Endodermal cell (in vitro differentiated cells): ENCODE measurements at regions not wholly inside any gene's neighbourhood (a gene's known extent, or its start where the extent isn't known, plus 50 kb on each side); places are given as distances from the start of the nearest gene placed in this dataset.

ENCODE experiments used
- DNase-seq: peaks from one replicate; pipeline ENCODE4 v3.0.0-alpha.2; 2017
- H3K27ac ChIP-seq: 2 replicates; pipeline ENCODE4 v1.5.1; 2013; ENCODE audit warnings: mild to moderate bottlenecking, low read depth, low read length, moderate library complexity
- H3K27me3 ChIP-seq: 2 replicates; pipeline ENCODE4 v1.6.1; 2013; ENCODE audit warnings: mild to moderate bottlenecking, low read length, moderate library complexity; ENCODE audit not compliant: insufficient read depth, control insufficient read depth, poor library complexity, severe bottlenecking
- H3K36me3 ChIP-seq: 2 replicates; pipeline ENCODE4 v1.7.0; 2013; ENCODE audit warnings: mild to moderate bottlenecking, low read length, moderate library complexity; ENCODE audit not compliant: control insufficient read depth, insufficient read depth
- H3K4me1 ChIP-seq: one replicate; pipeline ENCODE4 v1.7.0; 2013; ENCODE audit warnings: low read length; ENCODE audit not compliant: control insufficient read depth, insufficient read depth
- H3K4me3 ChIP-seq: 2 replicates; pipeline ENCODE4 v1.5.1; 2013; ENCODE audit warnings: mild to moderate bottlenecking, low read length, moderate library complexity
- H3K9ac ChIP-seq: 2 replicates; pipeline ENCODE4 v1.6.1; 2013; ENCODE audit warnings: mild to moderate bottlenecking, low read length, moderate library complexity; ENCODE audit not compliant: poor library complexity, severe bottlenecking; ENCODE audit errors: extremely low read depth
- H3K9me3 ChIP-seq: 2 replicates; pipeline ENCODE4 v1.6.1; 2013; ENCODE audit warnings: mild to moderate bottlenecking, low read length, moderate library complexity; ENCODE audit not compliant: control insufficient read depth
- H3K27ac Mint-ChIP-seq: 2 replicates; pipeline ENCODE4 v1.8.0; 2020; ENCODE audit warnings: mixed read lengths
- H3K27me3 Mint-ChIP-seq: 2 replicates; pipeline ENCODE4 v1.8.0; 2021; ENCODE audit warnings: mild to moderate bottlenecking, mixed read lengths; ENCODE audit not compliant: insufficient read depth
- H3K36me3 Mint-ChIP-seq: 2 replicates; pipeline ENCODE4 v1.8.0; 2020; ENCODE audit warnings: low read depth, mixed read lengths
- H3K4me1 Mint-ChIP-seq: 2 replicates; pipeline ENCODE4 v1.8.0; 2020; ENCODE audit warnings: mixed read lengths
- H3K4me3 Mint-ChIP-seq: 2 replicates; pipeline ENCODE4 v1.8.0; 2020; ENCODE audit warnings: mild to moderate bottlenecking, moderate library complexity, mixed read lengths
- H3K9me3 Mint-ChIP-seq: 2 replicates; pipeline ENCODE4 v1.8.0; 2020; ENCODE audit warnings: mild to moderate bottlenecking, mixed read lengths
- WGBS, 2 experiments: methylation state at CpG; one replicate each; pipeline versions ENCODE4 v1.1.5 to v1.1.7; 2013; ENCODE audit warnings: missing lambda C conversion rate in 2 of 2, mixed read lengths in 1 of 2; ENCODE audit not compliant: insufficient coverage in 1 of 2, insufficient read length in 1 of 2; 5-methylcytosine and 5-hydroxymethylcytosine counted together
- TF ChIP-seq, protein P1 (sequence below): fragments of 200-600 bp; sonication (generic); conservative IDR thresholded peaks from 2 replicates; pipeline ENCODE4 v1.5.0; 2021; ENCODE audit warnings: antibody characterized with exemption, mild to moderate bottlenecking

DNA sequence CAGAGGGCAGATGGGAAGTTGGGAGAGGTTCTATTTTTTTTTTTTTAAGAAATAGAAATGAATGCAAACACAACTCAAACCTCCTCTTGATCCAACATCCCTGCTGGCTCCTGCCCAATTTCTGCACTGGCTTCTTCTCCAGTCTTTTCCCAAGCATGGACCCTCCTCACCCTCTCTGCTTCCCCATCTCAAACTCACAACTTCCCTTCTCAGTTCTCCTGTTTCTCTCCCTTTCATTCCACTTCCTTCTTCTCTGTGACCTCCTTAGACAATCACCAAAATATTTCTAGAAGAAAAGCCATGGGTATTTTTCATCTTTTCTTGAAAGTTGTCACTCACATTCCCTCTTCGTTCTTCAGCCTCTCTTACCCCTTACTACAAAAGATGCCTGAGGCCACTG, 85.2 kb upstream of the VPREB1 start:
- Mint-ChIP-seq H3K4me1 (no peaks in the 10 kb centered on the region), H3K36me3 (no peaks in the 10 kb centered on the region), H3K27ac (no peak overlapping the region), H3K9me3 (peaks cover 4% of the 10 kb centered on the region), H3K27me3 (peaks cover 93% of the 10 kb centered on the region), H3K4me3 (no peak overlapping the region)
- no peak overlapping the region for H3K4me3 ChIP-seq
- TF ChIP-seq, protein P1, sequence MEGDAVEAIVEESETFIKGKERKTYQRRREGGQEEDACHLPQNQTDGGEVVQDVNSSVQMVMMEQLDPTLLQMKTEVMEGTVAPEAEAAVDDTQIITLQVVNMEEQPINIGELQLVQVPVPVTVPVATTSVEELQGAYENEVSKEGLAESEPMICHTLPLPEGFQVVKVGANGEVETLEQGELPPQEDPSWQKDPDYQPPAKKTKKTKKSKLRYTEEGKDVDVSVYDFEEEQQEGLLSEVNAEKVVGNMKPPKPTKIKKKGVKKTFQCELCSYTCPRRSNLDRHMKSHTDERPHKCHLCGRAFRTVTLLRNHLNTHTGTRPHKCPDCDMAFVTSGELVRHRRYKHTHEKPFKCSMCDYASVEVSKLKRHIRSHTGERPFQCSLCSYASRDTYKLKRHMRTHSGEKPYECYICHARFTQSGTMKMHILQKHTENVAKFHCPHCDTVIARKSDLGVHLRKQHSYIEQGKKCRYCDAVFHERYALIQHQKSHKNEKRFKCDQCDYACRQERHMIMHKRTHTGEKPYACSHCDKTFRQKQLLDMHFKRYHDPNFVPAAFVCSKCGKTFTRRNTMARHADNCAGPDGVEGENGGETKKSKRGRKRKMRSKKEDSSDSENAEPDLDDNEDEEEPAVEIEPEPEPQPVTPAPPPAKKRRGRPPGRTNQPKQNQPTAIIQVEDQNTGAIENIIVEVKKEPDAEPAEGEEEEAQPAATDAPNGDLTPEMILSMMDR: no peak
- no peak for DNase-seq
- no peaks in the 10 kb centered on the region for H3K4me1 ChIP-seq
- no peaks in the 10 kb centered on the region for H3K36me3 ChIP-seq
- no peak overlapping the region for H3K9ac ChIP-seq
- no peak overlapping the region for H3K27ac ChIP-seq
- H3K9me3 ChIP-seq: no peaks in the 10 kb centered on the region
- 64 to 67% methylated on average over 1 of the region's 1 CpG for WGBS, 2 experiments
- H3K27me3 ChIP-seq: peaks cover 77% of the 10 kb centered on the region

- Mint-ChIP-seq H3K36me3 (no peaks in the 10 kb centered on the region), H3K9me3 (peaks cover 4% of the 10 kb centered on the region), H3K27ac (no peak overlapping the region), H3K4me1 (no peaks in the 10 kb centered on the region), H3K27me3 (peaks cover 93% of the 10 kb centered on the region), H3K4me3 (no peak overlapping the region)
- no peaks in the 10 kb centered on the region for H3K4me1 ChIP-seq
- no peaks in the 10 kb centered on the region for H3K9me3 ChIP-seq
- no peak overlapping the region for H3K4me3 ChIP-seq
- H3K36me3 ChIP-seq: no peaks in the 10 kb centered on the region
- TF ChIP-seq, protein P1: no peak
- WGBS, 2 experiments: no CpG with 5 or more reads among the region's 3 CpGs
- DNase-seq: no peak
- peaks cover 77% of the 10 kb centered on the region for H3K27me3 ChIP-seq
- no peak overlapping the region for H3K9ac ChIP-seq
- H3K27ac ChIP-seq: no peak overlapping the region
Observed at GRCh38 chr22:22158965-22159364, 85.6 kb upstream of the VPREB1 start.

DNA sequence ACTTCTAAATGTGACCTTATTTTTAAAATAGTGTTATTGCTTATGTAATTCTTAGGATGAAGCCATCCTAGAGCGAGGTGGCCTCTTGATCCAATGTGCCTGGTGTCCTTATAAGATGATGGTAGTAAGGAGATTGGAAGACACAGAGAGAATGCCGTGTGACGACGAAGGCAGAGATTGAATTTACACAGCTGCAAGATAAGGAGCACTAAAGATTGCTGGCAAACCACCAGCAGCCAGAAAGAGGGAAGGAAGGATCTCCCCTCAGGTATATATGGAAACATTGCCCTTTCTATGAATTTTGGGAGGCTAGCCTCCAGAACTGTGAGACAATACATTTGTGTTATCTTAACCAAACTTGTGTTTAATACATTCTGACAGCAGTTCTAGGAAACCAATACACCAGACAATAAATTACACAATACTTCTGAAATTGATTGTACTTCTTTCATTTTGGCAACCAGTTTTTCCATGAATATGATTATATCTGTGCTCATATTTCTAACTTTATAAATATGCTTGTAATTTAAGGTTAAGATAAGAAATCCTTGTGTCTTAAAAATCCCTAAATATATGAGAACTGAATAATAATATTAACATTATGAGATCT, 86.3 kb upstream of the VPREB1 start:
- peaks cover 4% of the 10 kb centered on the region for H3K9me3 Mint-ChIP-seq
- DNase-seq: no peak
- TF ChIP-seq, protein P1: no peak
- no peak overlapping the region for H3K9ac ChIP-seq
- no peaks in the 10 kb centered on the region for H3K9me3 ChIP-seq
- WGBS, 2 experiments: 75 to 90% methylated on average over 4 of the region's 4 CpGs
- H3K4me1 ChIP-seq: no peaks in the 10 kb centered on the region
- no peaks in the 10 kb centered on the region for H3K36me3 ChIP-seq
- peaks cover 92% of the 10 kb centered on the region for H3K27me3 Mint-ChIP-seq
- H3K27ac ChIP-seq: no peak overlapping the region
- H3K36me3 Mint-ChIP-seq: no peaks in the 10 kb centered on the region
- H3K4me3 ChIP-seq: no peak overlapping the region
- H3K27ac Mint-ChIP-seq: no peak overlapping the region
- peaks cover 74% of the 10 kb centered on the region for H3K27me3 ChIP-seq
- H3K4me1 Mint-ChIP-seq: no peaks in the 10 kb centered on the region
- H3K4me3 Mint-ChIP-seq: no peak overlapping the region
